NB4 (cell line): ENCODE measurements at regions not wholly inside any gene's neighbourhood (a gene's known extent, or its start where the extent isn't known, plus 50 kb on each side); places are given as distances from the start of the nearest gene placed in this dataset.
"Not testable (repeated sequence)": the region's sequence is repeated elsewhere in the genome, so short reads cannot be mapped to it uniquely, and the experiment has no call there.

Source experiments
- DNase-seq: peaks from one replicate; pipeline ENCODE4 v3.0.0; 2010; ENCODE audit warnings: low read depth
- H3K4me3 ChIP-seq: one replicate; pipeline ENCODE4 v1.5.1; 2011; ENCODE audit warnings: mild to moderate bottlenecking, low read depth, low read length, moderate library complexity
- MYC ChIP-seq: IDR thresholded peaks from 2 replicates; pipeline ENCODE4 v1.6.1; 2011; ENCODE audit warnings: low read depth, low read length
- POLR2A ChIP-seq: IDR thresholded peaks from 2 replicates; pipeline ENCODE4 v1.6.1; 2011; ENCODE audit warnings: mild to moderate bottlenecking; ENCODE audit not compliant: insufficient read length; ENCODE audit errors: extremely low read depth
- TF ChIP-seq, protein P1 (sequence below): IDR thresholded peaks from 2 replicates; pipeline ENCODE4 v1.6.1; 2011; ENCODE audit warnings: low read depth, low read length
- TF ChIP-seq, protein P2 (sequence below): IDR thresholded peaks from one replicate; pipeline ENCODE4 v1.5.1; 2012; ENCODE audit warnings: low read depth, low read length

DNA sequence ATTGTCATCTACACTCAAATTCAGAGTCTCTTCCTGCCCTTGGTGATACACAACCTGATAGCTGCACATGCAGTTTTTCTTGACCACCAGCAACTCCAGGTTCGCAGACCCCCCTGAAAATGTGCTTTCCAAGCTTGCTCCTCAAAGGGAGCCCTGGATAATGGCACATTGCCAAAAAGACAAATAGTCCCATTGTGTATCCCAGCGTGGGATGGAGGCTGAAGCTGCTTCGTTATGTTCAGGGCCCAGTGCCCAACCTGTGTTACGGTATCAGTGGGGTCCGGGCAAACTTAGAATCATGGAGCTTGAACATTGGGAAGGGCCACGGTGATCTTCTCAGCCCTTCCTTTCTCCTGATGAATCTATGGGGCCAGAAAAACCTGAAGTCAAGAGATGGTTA, 173.0 kb downstream of the TEX29 start:
- TF ChIP-seq POLR2A (no peak), MYC (no peak)
- TF ChIP-seq, protein P1, sequence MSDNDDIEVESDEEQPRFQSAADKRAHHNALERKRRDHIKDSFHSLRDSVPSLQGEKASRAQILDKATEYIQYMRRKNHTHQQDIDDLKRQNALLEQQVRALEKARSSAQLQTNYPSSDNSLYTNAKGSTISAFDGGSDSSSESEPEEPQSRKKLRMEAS: no peak
- TF ChIP-seq, protein P2, sequence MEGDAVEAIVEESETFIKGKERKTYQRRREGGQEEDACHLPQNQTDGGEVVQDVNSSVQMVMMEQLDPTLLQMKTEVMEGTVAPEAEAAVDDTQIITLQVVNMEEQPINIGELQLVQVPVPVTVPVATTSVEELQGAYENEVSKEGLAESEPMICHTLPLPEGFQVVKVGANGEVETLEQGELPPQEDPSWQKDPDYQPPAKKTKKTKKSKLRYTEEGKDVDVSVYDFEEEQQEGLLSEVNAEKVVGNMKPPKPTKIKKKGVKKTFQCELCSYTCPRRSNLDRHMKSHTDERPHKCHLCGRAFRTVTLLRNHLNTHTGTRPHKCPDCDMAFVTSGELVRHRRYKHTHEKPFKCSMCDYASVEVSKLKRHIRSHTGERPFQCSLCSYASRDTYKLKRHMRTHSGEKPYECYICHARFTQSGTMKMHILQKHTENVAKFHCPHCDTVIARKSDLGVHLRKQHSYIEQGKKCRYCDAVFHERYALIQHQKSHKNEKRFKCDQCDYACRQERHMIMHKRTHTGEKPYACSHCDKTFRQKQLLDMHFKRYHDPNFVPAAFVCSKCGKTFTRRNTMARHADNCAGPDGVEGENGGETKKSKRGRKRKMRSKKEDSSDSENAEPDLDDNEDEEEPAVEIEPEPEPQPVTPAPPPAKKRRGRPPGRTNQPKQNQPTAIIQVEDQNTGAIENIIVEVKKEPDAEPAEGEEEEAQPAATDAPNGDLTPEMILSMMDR: no peak
- DNase-seq: no peak

DNA sequence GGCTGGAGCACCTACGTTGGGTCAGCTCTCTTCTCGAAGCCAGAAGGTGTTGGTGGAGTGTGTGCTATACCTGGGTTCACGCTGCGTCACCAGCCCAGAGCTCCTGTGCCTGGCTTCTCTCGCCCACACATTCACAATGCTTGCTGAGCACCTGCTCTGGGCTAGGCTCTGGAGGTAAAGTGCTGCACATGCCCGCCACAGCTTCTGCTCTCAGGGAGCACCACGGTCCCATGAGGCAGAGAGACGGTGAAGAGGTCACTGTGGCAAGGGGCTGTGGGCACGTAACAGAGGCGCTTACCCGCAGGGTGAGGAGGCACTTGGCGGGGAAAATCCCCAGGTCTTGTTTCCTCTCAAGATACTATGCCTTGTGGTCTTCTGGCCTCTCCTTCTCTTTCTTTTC, 174.2 kb downstream of the TEX29 start:
- TF ChIP-seq MYC: no peak
- TF ChIP-seq, protein P1: no peak
- TF ChIP-seq, protein P2: no peak
- no peak for TF ChIP-seq POLR2A
- H3K4me3 ChIP-seq: no peak overlapping the region
- DNase-seq: no peak

More for the DNA sequence above, 173.0 kb downstream of the TEX29 start:
- H3K4me3 ChIP-seq: no peak overlapping the region

DNA sequence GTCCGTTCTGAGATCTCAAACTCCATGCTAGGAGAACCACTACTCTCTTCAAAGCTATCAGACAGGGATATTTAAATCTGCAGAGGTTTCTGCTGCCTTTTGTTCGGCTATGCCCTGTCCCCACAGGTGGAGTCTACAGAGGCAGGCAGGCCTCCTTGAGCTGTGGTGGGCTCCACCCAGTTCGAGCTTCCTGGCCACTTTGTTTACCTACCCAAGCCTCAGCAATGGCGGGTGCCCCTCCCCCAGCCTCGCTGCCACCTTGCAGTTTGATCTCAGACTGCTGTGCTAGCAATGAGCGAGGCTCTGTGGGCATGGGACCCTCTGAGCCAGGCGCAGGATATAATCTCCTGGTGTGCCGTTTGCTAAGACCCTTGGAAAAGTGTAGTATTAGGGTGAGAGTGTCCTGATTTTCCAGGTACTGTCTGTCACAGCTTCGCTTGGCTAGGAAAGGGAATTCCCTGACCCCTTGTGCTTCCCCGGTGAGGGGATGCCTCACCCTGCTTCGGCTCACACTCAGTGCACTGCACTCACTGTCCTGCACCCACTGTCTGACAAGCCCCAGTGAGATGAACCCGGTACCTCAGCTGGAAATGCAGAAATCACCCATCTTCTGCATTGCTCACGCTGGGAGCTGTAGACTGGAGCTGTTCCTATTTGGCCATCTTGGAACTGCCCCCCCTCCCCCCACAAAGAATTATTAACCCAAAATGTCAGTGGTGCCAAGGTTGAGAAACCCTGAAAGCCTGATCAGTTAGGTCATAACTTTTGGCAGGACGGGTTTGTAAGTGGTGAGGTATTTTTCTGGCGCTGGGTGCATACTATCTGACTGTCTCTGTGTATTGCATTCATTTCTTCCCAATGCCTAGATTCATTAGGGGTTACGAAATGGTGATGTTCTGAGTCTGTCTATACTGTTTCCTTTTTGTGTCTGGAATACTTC, 181.4 kb downstream of the TEX29 start:
- not testable (repeated sequence) for H3K4me3 ChIP-seq, DNase-seq

DNA sequence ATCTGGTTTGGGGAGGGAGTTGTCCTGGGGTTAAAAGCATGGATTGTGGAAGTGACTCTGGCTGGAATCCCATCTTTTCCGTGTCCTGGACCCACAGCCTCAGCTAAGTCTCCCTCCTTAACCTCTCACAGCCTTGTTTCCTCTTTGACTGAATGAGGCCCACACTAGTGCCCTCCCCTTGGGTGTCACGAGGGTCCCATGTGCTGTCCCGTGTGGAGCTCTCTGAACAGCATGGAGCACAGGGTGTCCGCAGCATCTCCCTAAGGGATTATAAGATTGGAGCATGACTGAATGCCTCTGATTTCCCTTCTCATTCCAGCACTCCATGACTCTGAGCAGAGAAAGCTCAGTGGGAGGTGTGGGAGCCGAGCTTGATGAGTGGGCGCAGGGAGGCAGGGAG, 182.5 kb downstream of the TEX29 start:
- TF ChIP-seq, protein P1: no peak
- TF ChIP-seq, protein P2: no peak
- TF ChIP-seq POLR2A: no peak
- no peak for TF ChIP-seq MYC
- no peak for DNase-seq
- H3K4me3 ChIP-seq: no peak overlapping the region

DNA sequence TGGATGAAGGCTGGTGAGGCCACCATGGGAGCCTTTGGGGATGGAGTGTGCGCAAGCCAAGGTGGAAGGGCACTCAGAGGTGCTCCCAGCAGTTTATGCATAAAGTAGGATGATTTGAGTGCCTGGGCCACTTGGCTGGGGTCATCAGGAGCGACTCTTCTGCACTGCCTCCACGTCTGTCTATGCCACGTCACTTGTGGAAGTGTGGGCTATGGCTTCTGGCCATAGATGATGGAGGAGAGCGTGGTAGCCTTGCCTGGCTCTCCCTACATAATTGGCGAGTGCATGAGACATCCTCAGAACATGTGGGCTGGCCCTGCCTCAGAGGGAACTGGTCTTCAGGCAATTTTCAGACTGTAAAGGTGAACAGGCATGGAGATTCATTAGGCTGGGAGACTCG, 182.9 kb downstream of the TEX29 start:
- no peak for DNase-seq
- TF ChIP-seq POLR2A: no peak
- TF ChIP-seq, protein P1: no peak
- no peak for TF ChIP-seq MYC
- TF ChIP-seq, protein P2: no peak
- H3K4me3 ChIP-seq: no peak overlapping the region

DNA sequence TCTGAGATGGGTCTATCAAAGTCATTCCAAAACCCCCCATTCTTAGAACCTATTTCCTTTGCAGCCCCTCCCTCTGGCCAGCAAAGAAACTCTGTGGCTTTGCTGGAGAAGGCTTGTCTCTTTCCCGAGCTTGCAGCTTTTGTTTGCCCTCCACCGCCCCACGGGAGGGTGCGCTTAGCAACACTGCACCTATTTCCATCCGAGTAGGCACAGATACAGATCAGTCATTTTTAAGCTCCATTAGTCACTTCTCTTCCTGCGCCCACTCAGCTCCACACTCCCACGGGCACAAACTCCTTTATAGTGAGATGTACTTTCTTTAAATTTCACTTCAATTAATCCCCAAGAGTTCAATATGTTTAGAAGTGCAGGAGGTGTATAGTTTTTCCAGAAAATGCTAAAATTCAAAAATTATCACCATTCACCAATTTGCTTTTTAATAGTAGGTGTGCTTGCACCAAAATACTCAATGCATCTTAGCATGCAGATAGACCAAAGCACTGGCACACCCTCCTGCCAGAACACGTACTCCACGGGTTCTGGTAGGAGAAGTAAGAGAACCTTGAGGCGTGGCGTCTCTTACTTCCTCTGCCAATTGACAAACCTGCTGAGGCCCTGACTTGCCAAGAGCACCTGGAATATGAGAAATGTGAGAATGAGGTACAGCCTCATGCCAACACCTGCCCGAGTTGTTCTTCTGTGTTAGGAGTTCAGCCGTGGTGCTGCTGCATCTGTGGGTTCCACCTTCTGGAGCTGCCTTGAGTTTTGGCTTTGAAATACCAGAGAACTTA, 183.7 kb downstream of the TEX29 start:
- TF ChIP-seq MYC (no peak), POLR2A (no peak)
- TF ChIP-seq, protein P1: no peak
- TF ChIP-seq, protein P2: no peak
- no peak for DNase-seq
- no peak overlapping the region for H3K4me3 ChIP-seq
